ENCODE measurements at regions not wholly inside any gene's neighbourhood (a gene's known extent, or its start where the extent isn't known, plus 50 kb on each side); places are given as distances from the start of the nearest gene placed in this dataset.

- no peaks in the 10 kb centered on the region for H3K4me1 ChIP-seq (ENCODE audit: control insufficient read depth in 1 of 2, insufficient read depth in 2 of 2, low read length in 2 of 2)
- Mint-ChIP-seq H3K27ac (no peak overlapping the region), H3K27me3 (ENCODE audit: low read depth in 3 of 3) (peaks cover 0 to 1% (median 0%) of the 10 kb centered on the region in 3 donors), H3K4me1 (no peaks in the 10 kb centered on the region), H3K9me3 (peaks cover 11 to 27% (median 17%) of the 10 kb centered on the region in 7 donors), H3K36me3 (no peaks in the 10 kb centered on the region), H3K4me3 (no peak overlapping the region)
- H3K79me2 ChIP-seq (ENCODE audit: insufficient read depth, low read length), result no peaks in the 10 kb centered on the region
- peaks cover 0 to 5% of the 10 kb centered on the region in 2 donors for H3K9me3 ChIP-seq (replicated peaks in 1 of 2; ENCODE audit: control insufficient read depth in 1 of 2, insufficient read depth in 1 of 2, low read length in 2 of 2)
- intact Hi-C loops (cut with micrococcal nuclease), result no loop called here
- H3K9ac ChIP-seq (ENCODE audit: insufficient read depth, low read length, poor library complexity, severe bottlenecking), result no peak overlapping the region
- H3K27me3 ChIP-seq (ENCODE audit: control insufficient read depth in 2 of 2, insufficient read depth in 2 of 2, low read length in 2 of 2), result no peaks in the 10 kb centered on the region
- H2AFZ ChIP-seq (ENCODE audit: insufficient read depth, low read depth, low read length, poor library complexity, severe bottlenecking), result peak overlapping the region; percentile 17
- DNase-seq, result no peak
- no peak overlapping the region for H3K4me3 ChIP-seq (replicated peaks in 1 of 3; ENCODE audit: low read depth in 2 of 3, low read length in 3 of 3)
- no peak overlapping the region for H3K27ac ChIP-seq (ENCODE audit: low read depth in 1 of 2, low read length in 2 of 2)
- TF ChIP-seq CTCF (IDR thresholded peaks at IDR 0.05), result no peak
- no peaks in the 10 kb centered on the region for H3K36me3 ChIP-seq (replicated peaks in 1 of 2; ENCODE audit: control insufficient read depth in 1 of 2, insufficient read depth in 2 of 2, low read length in 2 of 2)
- WGBS (ENCODE audit: insufficient coverage), result 89% methylated on average over 7 of the region's 8 CpGs
- no peak overlapping the region for H3K4me2 ChIP-seq (replicated peaks; ENCODE audit: extremely low read depth, low read length, poor library complexity, severe bottlenecking)
- H4K20me1 ChIP-seq (ENCODE audit: insufficient read depth, low read length), result no peaks in the 10 kb centered on the region
These were observed 51.3 kb upstream of the CYSLTR2 start for GRCh38 chr13:48602296-48603016.

GRCh38 chr13:48603375-48603774 is 50.4 kb upstream of the CYSLTR2 start:
- Histone ChIP-seq H3K9me3 (replicated peaks in 1 of 2; ENCODE audit: control insufficient read depth in 1 of 2, insufficient read depth in 1 of 2, low read length in 2 of 2) (peaks cover 3 to 5% of the 10 kb centered on the region in 2 donors), H3K4me3 (replicated peaks in 1 of 3; ENCODE audit: low read depth in 2 of 3, low read length in 3 of 3) (no peak overlapping the region), H2AFZ (ENCODE audit: insufficient read depth, low read depth, low read length, poor library complexity, severe bottlenecking) (no peak overlapping the region), H3K27me3 (ENCODE audit: control insufficient read depth in 2 of 2, insufficient read depth in 2 of 2, low read length in 2 of 2) (no peaks in the 10 kb centered on the region), H3K79me2 (ENCODE audit: insufficient read depth, low read length) (no peaks in the 10 kb centered on the region), H3K9ac (ENCODE audit: insufficient read depth, low read length, poor library complexity, severe bottlenecking) (no peak overlapping the region), H3K4me2 (replicated peaks; ENCODE audit: extremely low read depth, low read length, poor library complexity, severe bottlenecking) (no peak overlapping the region), H4K20me1 (ENCODE audit: insufficient read depth, low read length) (no peaks in the 10 kb centered on the region), H3K36me3 (replicated peaks in 1 of 2; ENCODE audit: control insufficient read depth in 1 of 2, insufficient read depth in 2 of 2, low read length in 2 of 2) (no peaks in the 10 kb centered on the region), H3K4me1 (ENCODE audit: control insufficient read depth in 1 of 2, insufficient read depth in 2 of 2, low read length in 2 of 2) (no peaks in the 10 kb centered on the region), H3K27ac (ENCODE audit: low read depth in 1 of 2, low read length in 2 of 2) (no peak overlapping the region)
- WGBS (ENCODE audit: insufficient coverage), result 94% methylated on average over 2 of the region's 2 CpGs
- Mint-ChIP-seq H3K27ac (peak overlapping the region in 1 of 7 donors; percentile 31), H3K4me3 (no peak overlapping the region), H3K36me3 (no peaks in the 10 kb centered on the region), H3K27me3 (ENCODE audit: low read depth in 3 of 3) (peaks cover 0 to 1% (median 0%) of the 10 kb centered on the region in 3 donors), H3K4me1 (no peaks in the 10 kb centered on the region), H3K9me3 (peaks cover 13 to 32% (median 19%) of the 10 kb centered on the region in 7 donors)
- no peak for TF ChIP-seq CTCF (IDR thresholded peaks at IDR 0.05)
- intact Hi-C loops (cut with micrococcal nuclease), result no loop called here
- DNase-seq, result no peak

All from CD14-positive monocyte (primary cell).